ENCODE measurements at regions not wholly inside any gene's neighbourhood (a gene's known extent, or its start where the extent isn't known, plus 50 kb on each side); places are given as distances from the start of the nearest gene placed in this dataset.

- no peaks in the 10 kb centered on the region for H3K27me3 ChIP-seq (ENCODE audit: control insufficient read depth, insufficient read depth, low read length)
- no peak for DNase-seq (ENCODE audit: low read depth)
- TF ChIP-seq, protein P1, sequence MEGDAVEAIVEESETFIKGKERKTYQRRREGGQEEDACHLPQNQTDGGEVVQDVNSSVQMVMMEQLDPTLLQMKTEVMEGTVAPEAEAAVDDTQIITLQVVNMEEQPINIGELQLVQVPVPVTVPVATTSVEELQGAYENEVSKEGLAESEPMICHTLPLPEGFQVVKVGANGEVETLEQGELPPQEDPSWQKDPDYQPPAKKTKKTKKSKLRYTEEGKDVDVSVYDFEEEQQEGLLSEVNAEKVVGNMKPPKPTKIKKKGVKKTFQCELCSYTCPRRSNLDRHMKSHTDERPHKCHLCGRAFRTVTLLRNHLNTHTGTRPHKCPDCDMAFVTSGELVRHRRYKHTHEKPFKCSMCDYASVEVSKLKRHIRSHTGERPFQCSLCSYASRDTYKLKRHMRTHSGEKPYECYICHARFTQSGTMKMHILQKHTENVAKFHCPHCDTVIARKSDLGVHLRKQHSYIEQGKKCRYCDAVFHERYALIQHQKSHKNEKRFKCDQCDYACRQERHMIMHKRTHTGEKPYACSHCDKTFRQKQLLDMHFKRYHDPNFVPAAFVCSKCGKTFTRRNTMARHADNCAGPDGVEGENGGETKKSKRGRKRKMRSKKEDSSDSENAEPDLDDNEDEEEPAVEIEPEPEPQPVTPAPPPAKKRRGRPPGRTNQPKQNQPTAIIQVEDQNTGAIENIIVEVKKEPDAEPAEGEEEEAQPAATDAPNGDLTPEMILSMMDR (IDR thresholded peaks at IDR 0.05; ENCODE audit: insufficient read depth, low read length, poor library complexity, severe bottlenecking) = no peak
- no peaks in the 10 kb centered on the region for H3K36me3 ChIP-seq (ENCODE audit: control insufficient read depth, insufficient read depth, low read length)
- H3K4me3 ChIP-seq (ENCODE audit: low read depth, low read length) = no peak overlapping the region
Observed at GRCh38 chr18:59768409-59768808, 71.2 kb upstream of the CCBE1 start.

- Histone ChIP-seq H3K27me3 (ENCODE audit: control insufficient read depth, insufficient read depth, low read length) (no peaks in the 10 kb centered on the region), H3K36me3 (ENCODE audit: control insufficient read depth, insufficient read depth, low read length) (no peaks in the 10 kb centered on the region), H3K4me3 (ENCODE audit: low read depth, low read length) (no peak overlapping the region)
- no peak for DNase-seq (ENCODE audit: low read depth)
- TF ChIP-seq, protein P1 (IDR thresholded peaks at IDR 0.05; ENCODE audit: insufficient read depth, low read length, poor library complexity, severe bottlenecking) = no peak
Observed at GRCh38 chr18:59767732-59768131, 70.5 kb upstream of the CCBE1 start.

DNA sequence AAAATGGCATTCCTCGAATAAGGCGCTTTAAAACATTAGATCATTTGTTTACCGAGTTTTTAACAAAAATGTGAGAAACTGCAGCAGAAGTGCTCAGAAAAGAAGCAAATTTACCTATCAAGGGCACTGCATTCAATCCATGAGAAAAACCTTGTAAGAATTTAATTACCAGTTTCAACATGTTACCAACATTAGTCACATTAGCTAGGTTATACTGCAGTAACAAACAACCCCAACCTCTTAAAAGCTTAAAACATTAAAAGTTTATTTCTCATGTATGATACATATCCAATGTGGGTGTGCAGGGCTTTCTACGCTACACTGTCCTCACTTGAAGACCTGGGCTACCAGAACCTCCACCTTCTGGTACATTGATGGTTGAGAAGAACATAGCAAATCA is 68.1 kb upstream of the CCBE1 start:
- no peak overlapping the region for H3K4me3 ChIP-seq (ENCODE audit: low read depth, low read length)
- H3K36me3 ChIP-seq (ENCODE audit: control insufficient read depth, insufficient read depth, low read length) = no peaks in the 10 kb centered on the region
- TF ChIP-seq, protein P1 (IDR thresholded peaks at IDR 0.05; ENCODE audit: insufficient read depth, low read length, poor library complexity, severe bottlenecking) = no peak
- no peaks in the 10 kb centered on the region for H3K27me3 ChIP-seq (ENCODE audit: control insufficient read depth, insufficient read depth, low read length)
- DNase-seq (ENCODE audit: low read depth) = no peak

DNA sequence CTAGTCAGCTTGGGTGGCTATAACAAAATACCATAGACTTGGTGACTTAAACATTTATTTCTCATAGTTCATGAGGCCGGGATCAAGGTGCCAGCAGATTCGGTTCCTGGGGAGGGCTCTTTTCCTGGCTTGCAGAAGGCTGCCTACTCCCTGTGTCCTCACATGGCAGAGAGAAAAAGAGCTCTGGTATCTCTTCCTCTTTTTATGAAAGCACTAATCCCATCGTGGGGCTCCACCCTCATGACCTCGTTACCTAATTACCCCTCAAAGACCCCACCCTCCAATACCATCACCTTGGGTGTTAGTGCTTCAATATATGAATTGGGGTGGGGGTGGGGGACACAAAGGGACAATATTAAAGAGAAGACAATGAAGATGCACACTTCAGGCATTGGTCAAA is 67.1 kb upstream of the CCBE1 start:
- no peaks in the 10 kb centered on the region for H3K36me3 ChIP-seq (ENCODE audit: control insufficient read depth, insufficient read depth, low read length)
- H3K27me3 ChIP-seq (ENCODE audit: control insufficient read depth, insufficient read depth, low read length) = no peaks in the 10 kb centered on the region
- no peak overlapping the region for H3K4me3 ChIP-seq (ENCODE audit: low read depth, low read length)
- DNase-seq (ENCODE audit: low read depth) = no peak
- TF ChIP-seq, protein P1 (IDR thresholded peaks at IDR 0.05; ENCODE audit: insufficient read depth, low read length, poor library complexity, severe bottlenecking) = no peak

DNA sequence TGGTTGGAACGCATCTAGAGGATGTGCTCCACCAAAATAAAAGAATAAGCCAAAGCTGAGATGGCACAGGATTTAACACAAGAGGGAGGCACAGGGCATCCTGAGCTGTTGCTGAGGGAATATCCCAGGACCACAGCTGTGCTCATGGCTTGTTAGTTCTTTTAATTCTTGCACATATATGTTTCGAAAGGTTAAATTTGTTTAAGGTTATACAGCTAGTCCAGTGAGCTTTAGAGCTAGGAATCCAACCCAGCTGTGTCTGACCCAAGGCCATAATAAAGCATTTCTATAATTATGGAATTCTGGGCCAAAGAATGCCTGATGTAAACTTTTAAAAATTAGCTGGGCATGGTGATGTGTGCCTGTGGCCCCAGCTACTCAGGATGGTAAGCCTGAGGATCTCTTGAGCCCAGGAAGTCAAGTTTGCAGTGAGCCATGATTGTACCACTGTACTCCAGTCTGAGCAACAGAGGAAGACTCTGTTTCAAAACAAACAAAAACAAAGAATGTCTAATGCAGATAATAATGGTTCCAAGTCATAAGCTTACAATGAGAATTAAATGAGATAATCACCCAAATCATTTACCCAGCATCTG is 66.4 kb upstream of the CCBE1 start:
- H3K27me3 ChIP-seq (ENCODE audit: control insufficient read depth, insufficient read depth, low read length) = no peaks in the 10 kb centered on the region
- H3K36me3 ChIP-seq (ENCODE audit: control insufficient read depth, insufficient read depth, low read length) = no peaks in the 10 kb centered on the region
- no peak for DNase-seq (ENCODE audit: low read depth)
- no peak overlapping the region for H3K4me3 ChIP-seq (ENCODE audit: low read depth, low read length)
- TF ChIP-seq, protein P1 (IDR thresholded peaks at IDR 0.05; ENCODE audit: insufficient read depth, low read length, poor library complexity, severe bottlenecking) = no peak
